Thymus (tissue), 11 donors: ENCODE measurements at regions not wholly inside any gene's neighbourhood (a gene's known extent, or its start where the extent isn't known, plus 50 kb on each side); places are given as distances from the start of the nearest gene placed in this dataset.

Experiments used
- DNase-seq, 9 donors: peaks; one replicate each; pipeline ENCODE4 v3.0.0-alpha.2; 2013; ENCODE audit warnings: low spot score in 9 of 9, low read depth in 6 of 9, missing footprints in 1 of 9
- H3K27ac ChIP-seq, 2 donors: one replicate each; pipeline ENCODE4 v1.5.1; 2013; ENCODE audit warnings: control low read depth in 1 of 2, low read depth in 1 of 2, low read length in 1 of 2, mild to moderate bottlenecking in 1 of 2, moderate library complexity in 1 of 2
- H3K27me3 ChIP-seq, 2 donors: one replicate each; pipeline ENCODE4 v1.5.1; 2013; ENCODE audit warnings: low read length in 1 of 2; ENCODE audit not compliant: control insufficient read depth in 2 of 2, insufficient read depth in 1 of 2
- H3K36me3 ChIP-seq, 2 donors: one replicate each; pipeline ENCODE4 v1.5.1; 2013; ENCODE audit warnings: low read length in 1 of 2, mild to moderate bottlenecking in 1 of 2, moderate library complexity in 1 of 2; ENCODE audit not compliant: control insufficient read depth in 2 of 2, insufficient read depth in 2 of 2
- H3K4me1 ChIP-seq, 2 donors: one replicate each; pipeline ENCODE4 v1.5.1; 2013; ENCODE audit warnings: low read length in 2 of 2; ENCODE audit not compliant: control insufficient read depth in 2 of 2, insufficient read depth in 2 of 2
- H3K4me3 ChIP-seq, 2 donors: one replicate each; pipeline ENCODE4 v1.5.1; 2013; ENCODE audit warnings: low read length in 2 of 2, control low read depth in 1 of 2, mild to moderate bottlenecking in 1 of 2
- H3K9me3 ChIP-seq, 2 donors: one replicate each; pipeline ENCODE4 v1.5.1; 2013; ENCODE audit warnings: low read length in 1 of 2, mild to moderate bottlenecking in 1 of 2; ENCODE audit not compliant: control insufficient read depth in 2 of 2, insufficient read depth in 1 of 2
- WGBS: extraction: QIAGEN DNeasy Blood & Tissue Kit; methylation state at CpG from one replicate; pipeline ENCODE4 v1.1.7; 2013; 5-methylcytosine and 5-hydroxymethylcytosine counted together
- donor health status: healthy.

GRCh38 chr11:95695181-95695580, 94.4 kb downstream of the FAM76B start:
- no peaks in the 10 kb centered on the region for H3K9me3 ChIP-seq
- H3K36me3 ChIP-seq = no peaks in the 10 kb centered on the region
- H3K4me3 ChIP-seq = no peak overlapping the region
- no peaks in the 10 kb centered on the region for H3K27me3 ChIP-seq
- H3K4me1 ChIP-seq = no peaks in the 10 kb centered on the region
- DNase-seq = no peak
- no peak overlapping the region for H3K27ac ChIP-seq

DNA sequence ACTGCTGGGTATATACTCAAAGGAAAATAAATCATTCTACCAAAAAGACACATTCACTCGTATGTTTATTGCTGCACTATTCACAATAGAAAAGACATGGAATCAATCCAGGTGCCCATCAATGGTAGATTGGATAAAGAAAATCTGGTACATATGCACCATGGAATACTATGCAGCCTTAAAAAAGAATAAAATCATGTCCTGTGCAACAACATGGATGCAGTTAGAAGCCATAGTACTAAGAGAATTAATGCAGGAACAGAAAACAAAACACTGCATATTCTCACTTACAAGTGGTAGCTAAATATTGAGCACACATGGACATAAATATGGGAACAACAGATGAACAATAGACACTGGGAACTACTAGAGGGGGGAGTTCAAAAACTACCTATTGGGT, 96.3 kb downstream of the FAM76B start:
- Histone ChIP-seq H3K4me1 (no peaks in the 10 kb centered on the region), H3K27me3 (no peaks in the 10 kb centered on the region), H3K27ac (no peak overlapping the region), H3K9me3 (no peaks in the 10 kb centered on the region), H3K4me3 (no peak overlapping the region), H3K36me3 (no peaks in the 10 kb centered on the region)
- 42% methylated on average over 1 of the region's 1 CpG for WGBS
- DNase-seq = no peak

- no peak for DNase-seq
- Histone ChIP-seq H3K4me1 (no peaks in the 10 kb centered on the region), H3K27me3 (no peaks in the 10 kb centered on the region), H3K4me3 (no peak overlapping the region), H3K36me3 (no peaks in the 10 kb centered on the region), H3K9me3 (no peaks in the 10 kb centered on the region), H3K27ac (no peak overlapping the region)
- WGBS = 97% methylated on average over 3 of the region's 3 CpGs
These were observed 96.9 kb downstream of the FAM76B start for GRCh38 chr11:95692526-95693260.

- DNase-seq = no peak
- Histone ChIP-seq H3K27me3 (no peaks in the 10 kb centered on the region), H3K36me3 (no peaks in the 10 kb centered on the region), H3K9me3 (no peaks in the 10 kb centered on the region), H3K4me1 (peaks cover 0 to 2% of the 10 kb centered on the region in 2 donors), H3K27ac (no peak overlapping the region), H3K4me3 (no peak overlapping the region)
- WGBS = 98% methylated on average over 3 of the region's 3 CpGs
These were observed 99.5 kb downstream of the FAM76B start for GRCh38 chr11:95690100-95690499.

GRCh38 chr11:95688501-95689222, 100.9 kb downstream of the FAM76B start:
- 90% methylated on average over 7 of the region's 7 CpGs for WGBS
- peak in 1 of 9 donors; percentile 13 for DNase-seq
- H3K36me3 ChIP-seq = no peaks in the 10 kb centered on the region
- H3K4me3 ChIP-seq = no peak overlapping the region
- no peaks in the 10 kb centered on the region for H3K9me3 ChIP-seq
- peaks cover 0 to 6% of the 10 kb centered on the region in 2 donors for H3K4me1 ChIP-seq
- no peaks in the 10 kb centered on the region for H3K27me3 ChIP-seq
- H3K27ac ChIP-seq = no peak overlapping the region

- no peaks in the 10 kb centered on the region for H3K9me3 ChIP-seq
- H3K27ac ChIP-seq = no peak overlapping the region
- WGBS = 97% methylated on average over 2 of the region's 2 CpGs
- no peak for DNase-seq
- no peaks in the 10 kb centered on the region for H3K27me3 ChIP-seq
- no peak overlapping the region for H3K4me3 ChIP-seq
- H3K36me3 ChIP-seq = no peaks in the 10 kb centered on the region
- H3K4me1 ChIP-seq = peaks cover 0 to 6% of the 10 kb centered on the region in 2 donors
These were observed 101.6 kb downstream of the FAM76B start for GRCh38 chr11:95688015-95688414.

- peaks cover 0 to 6% of the 10 kb centered on the region in 2 donors for H3K4me1 ChIP-seq
- DNase-seq = no peak
- H3K27me3 ChIP-seq = no peaks in the 10 kb centered on the region
- WGBS = 98% methylated on average over 3 of the region's 3 CpGs
- H3K36me3 ChIP-seq = no peaks in the 10 kb centered on the region
- no peaks in the 10 kb centered on the region for H3K9me3 ChIP-seq
- H3K27ac ChIP-seq = no peak overlapping the region
- no peak overlapping the region for H3K4me3 ChIP-seq
These were observed 103.3 kb downstream of the FAM76B start for GRCh38 chr11:95686265-95686664.

- Histone ChIP-seq H3K4me1 (peaks cover 0 to 6% of the 10 kb centered on the region in 2 donors), H3K4me3 (no peak overlapping the region), H3K27ac (no peak overlapping the region), H3K36me3 (no peaks in the 10 kb centered on the region), H3K27me3 (no peaks in the 10 kb centered on the region), H3K9me3 (no peaks in the 10 kb centered on the region)
- no peak for DNase-seq
- WGBS = 93% methylated on average over 2 of the region's 2 CpGs
These were observed 104.9 kb downstream of the FAM76B start for GRCh38 chr11:95684701-95685100.

- 99% methylated on average over 1 of the region's 1 CpG for WGBS
These were observed 105.4 kb downstream of the FAM76B start for GRCh38 chr11:95684170-95684569.

More at GRCh38 chr11:95684170-95684569, 105.4 kb downstream of the FAM76B start:
- H3K9me3 ChIP-seq = no peaks in the 10 kb centered on the region
- H3K36me3 ChIP-seq = no peaks in the 10 kb centered on the region
- no peak overlapping the region for H3K27ac ChIP-seq
- no peak for DNase-seq
- H3K27me3 ChIP-seq = no peaks in the 10 kb centered on the region
- peaks cover 0 to 6% of the 10 kb centered on the region in 2 donors for H3K4me1 ChIP-seq
- no peak overlapping the region for H3K4me3 ChIP-seq
